ENCODE measurements at regions not wholly inside any gene's neighbourhood (a gene's known extent, or its start where the extent isn't known, plus 50 kb on each side); places are given as distances from the start of the nearest gene placed in this dataset.

DNA sequence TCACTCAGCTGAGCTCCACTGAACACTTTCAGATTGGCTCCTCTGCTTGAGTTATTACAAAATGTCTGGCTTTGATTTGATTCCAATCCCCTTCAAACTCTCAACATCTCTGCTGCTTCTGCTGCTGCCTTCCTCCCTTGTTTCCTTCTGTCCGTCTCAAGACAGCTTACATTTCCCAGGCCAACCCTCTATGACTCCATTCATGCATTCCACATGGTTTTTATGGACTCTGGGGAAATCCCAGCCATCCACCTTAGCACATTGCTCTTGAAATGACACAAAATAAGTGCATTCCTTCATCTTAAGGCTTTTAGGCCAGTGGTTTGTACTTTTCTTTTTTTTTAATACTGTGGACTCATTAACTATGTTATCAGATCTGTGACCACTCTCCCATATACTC lies 68.5 kb upstream of the TMEM164 start:
- H3K4me3 ChIP-seq (ENCODE audit: low read length in 3 of 3): no peak overlapping the region
- no peak overlapping the region for H3K27ac ChIP-seq (ENCODE audit: low read depth in 2 of 2, low read length in 2 of 2)
- no peaks in the 10 kb centered on the region for H3K4me1 ChIP-seq (ENCODE audit: control insufficient read depth in 2 of 3, insufficient read depth in 2 of 3, low read depth in 1 of 3, low read length in 3 of 3)
- DNase-seq (peak in 2 of 5 donors; percentile 2 to 3), FAIRE-seq (no peak)
- H3K9ac ChIP-seq (ENCODE audit: low read length in 3 of 3): no peak overlapping the region
- TF ChIP-seq, protein P1, sequence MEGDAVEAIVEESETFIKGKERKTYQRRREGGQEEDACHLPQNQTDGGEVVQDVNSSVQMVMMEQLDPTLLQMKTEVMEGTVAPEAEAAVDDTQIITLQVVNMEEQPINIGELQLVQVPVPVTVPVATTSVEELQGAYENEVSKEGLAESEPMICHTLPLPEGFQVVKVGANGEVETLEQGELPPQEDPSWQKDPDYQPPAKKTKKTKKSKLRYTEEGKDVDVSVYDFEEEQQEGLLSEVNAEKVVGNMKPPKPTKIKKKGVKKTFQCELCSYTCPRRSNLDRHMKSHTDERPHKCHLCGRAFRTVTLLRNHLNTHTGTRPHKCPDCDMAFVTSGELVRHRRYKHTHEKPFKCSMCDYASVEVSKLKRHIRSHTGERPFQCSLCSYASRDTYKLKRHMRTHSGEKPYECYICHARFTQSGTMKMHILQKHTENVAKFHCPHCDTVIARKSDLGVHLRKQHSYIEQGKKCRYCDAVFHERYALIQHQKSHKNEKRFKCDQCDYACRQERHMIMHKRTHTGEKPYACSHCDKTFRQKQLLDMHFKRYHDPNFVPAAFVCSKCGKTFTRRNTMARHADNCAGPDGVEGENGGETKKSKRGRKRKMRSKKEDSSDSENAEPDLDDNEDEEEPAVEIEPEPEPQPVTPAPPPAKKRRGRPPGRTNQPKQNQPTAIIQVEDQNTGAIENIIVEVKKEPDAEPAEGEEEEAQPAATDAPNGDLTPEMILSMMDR (IDR thresholded peaks at IDR 0.05; ENCODE audit: borderline replicate concordance, extremely low read depth, insufficient read depth): no peak
- no peaks in the 10 kb centered on the region for H3K9me3 ChIP-seq (ENCODE audit: control insufficient read depth in 2 of 3, insufficient read depth in 1 of 3, low read length in 3 of 3)
- intact Hi-C loops (cut with DNase I): no loop called here
- H3K36me3 ChIP-seq (ENCODE audit: control insufficient read depth in 2 of 3, insufficient read depth in 3 of 3, low read length in 3 of 3): no peaks in the 10 kb centered on the region
- H3K27me3 ChIP-seq (ENCODE audit: control insufficient read depth, insufficient read depth, low read length): no peaks in the 10 kb centered on the region

DNA sequence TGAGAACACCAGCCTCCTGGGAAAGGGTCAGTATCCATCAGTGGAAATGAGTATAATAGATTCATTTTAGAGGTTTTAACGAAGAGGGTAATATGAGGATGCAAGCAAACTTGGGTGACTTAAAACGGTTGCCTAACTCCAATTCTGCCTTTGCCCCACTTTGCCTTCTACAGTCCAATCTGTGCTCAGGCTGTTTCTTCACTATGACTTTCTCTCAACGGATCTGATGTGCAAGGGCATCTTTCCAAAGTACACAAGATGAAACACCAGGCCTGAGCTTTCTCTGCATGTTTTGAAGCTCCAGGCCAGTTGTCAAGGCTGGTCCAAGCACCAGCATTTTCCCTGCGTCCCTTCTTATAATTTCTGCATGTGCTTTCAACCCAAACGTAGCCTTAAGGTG lies 68.0 kb upstream of the TMEM164 start:
- Histone ChIP-seq H3K9ac (ENCODE audit: low read length in 3 of 3) (no peak overlapping the region), H3K36me3 (ENCODE audit: control insufficient read depth in 2 of 3, insufficient read depth in 3 of 3, low read length in 3 of 3) (no peaks in the 10 kb centered on the region), H3K4me3 (ENCODE audit: low read length in 3 of 3) (no peak overlapping the region), H3K27ac (ENCODE audit: low read depth in 2 of 2, low read length in 2 of 2) (no peak overlapping the region), H3K9me3 (ENCODE audit: control insufficient read depth in 2 of 3, insufficient read depth in 1 of 3, low read length in 3 of 3) (no peaks in the 10 kb centered on the region), H3K27me3 (ENCODE audit: control insufficient read depth, insufficient read depth, low read length) (no peaks in the 10 kb centered on the region), H3K4me1 (ENCODE audit: control insufficient read depth in 2 of 3, insufficient read depth in 2 of 3, low read depth in 1 of 3, low read length in 3 of 3) (no peaks in the 10 kb centered on the region)
- DNase-seq (no peak), FAIRE-seq (no peak)
- intact Hi-C loops (cut with DNase I): no loop called here
- TF ChIP-seq, protein P1 (IDR thresholded peaks at IDR 0.05; ENCODE audit: borderline replicate concordance, extremely low read depth, insufficient read depth): no peak

GRCh38 chrX:109936114-109936513 lies 66.8 kb upstream of the TMEM164 start:
- Histone ChIP-seq H3K4me1 (ENCODE audit: control insufficient read depth in 2 of 3, insufficient read depth in 2 of 3, low read depth in 1 of 3, low read length in 3 of 3) (no peaks in the 10 kb centered on the region), H3K27ac (ENCODE audit: low read depth in 2 of 2, low read length in 2 of 2) (no peak overlapping the region), H3K9ac (ENCODE audit: low read length in 3 of 3) (no peak overlapping the region), H3K9me3 (ENCODE audit: control insufficient read depth in 2 of 3, insufficient read depth in 1 of 3, low read length in 3 of 3) (no peaks in the 10 kb centered on the region), H3K36me3 (ENCODE audit: control insufficient read depth in 2 of 3, insufficient read depth in 3 of 3, low read length in 3 of 3) (no peaks in the 10 kb centered on the region), H3K27me3 (ENCODE audit: control insufficient read depth, insufficient read depth, low read length) (no peaks in the 10 kb centered on the region), H3K4me3 (ENCODE audit: low read length in 3 of 3) (no peak overlapping the region)
- intact Hi-C loops (cut with DNase I): no loop called here
- FAIRE-seq: no peak
- TF ChIP-seq, protein P1 (IDR thresholded peaks at IDR 0.05; ENCODE audit: borderline replicate concordance, extremely low read depth, insufficient read depth): no peak
- DNase-seq: no peak

DNA sequence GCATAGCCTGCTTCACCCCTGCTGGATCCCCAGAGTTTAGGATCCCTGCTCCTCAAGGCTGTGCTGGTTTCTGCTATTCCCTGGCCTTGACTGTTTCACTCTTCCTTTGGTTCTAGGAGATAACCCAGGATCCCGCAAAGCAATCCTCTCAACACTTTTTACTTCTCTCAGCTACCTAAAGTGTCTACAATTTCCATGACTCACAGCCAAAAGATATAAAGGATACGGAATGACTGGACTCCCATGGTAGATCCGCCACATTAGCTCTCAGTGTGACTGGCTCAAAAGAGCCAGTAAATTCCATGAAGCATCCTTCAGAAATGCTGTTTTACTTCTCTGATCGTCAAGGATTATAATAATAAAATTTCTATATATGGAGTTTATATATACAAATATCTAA lies 66.3 kb upstream of the TMEM164 start:
- FAIRE-seq: no peak
- TF ChIP-seq, protein P1 (IDR thresholded peaks at IDR 0.05; ENCODE audit: borderline replicate concordance, extremely low read depth, insufficient read depth): no peak
- intact Hi-C loops (cut with DNase I): no loop called here
- Histone ChIP-seq H3K27ac (ENCODE audit: low read depth in 2 of 2, low read length in 2 of 2) (no peak overlapping the region), H3K27me3 (ENCODE audit: control insufficient read depth, insufficient read depth, low read length) (no peaks in the 10 kb centered on the region), H3K4me3 (ENCODE audit: low read length in 3 of 3) (no peak overlapping the region), H3K9me3 (ENCODE audit: control insufficient read depth in 2 of 3, insufficient read depth in 1 of 3, low read length in 3 of 3) (no peaks in the 10 kb centered on the region), H3K36me3 (ENCODE audit: control insufficient read depth in 2 of 3, insufficient read depth in 3 of 3, low read length in 3 of 3) (no peaks in the 10 kb centered on the region), H3K4me1 (ENCODE audit: control insufficient read depth in 2 of 3, insufficient read depth in 2 of 3, low read depth in 1 of 3, low read length in 3 of 3) (no peaks in the 10 kb centered on the region), H3K9ac (ENCODE audit: low read length in 3 of 3) (no peak overlapping the region)
- DNase-seq: no peak
